ENCODE measurements at regions not wholly inside any gene's neighbourhood (a gene's known extent, or its start where the extent isn't known, plus 50 kb on each side); places are given as distances from the start of the nearest gene placed in this dataset.

- TF ChIP-seq POLR2A (IDR thresholded peaks at IDR 0.05) = no peak
- no peak for TF ChIP-seq CTCF (IDR thresholded peaks at IDR 0.05)
These were observed 516.9 kb downstream of the AMY1C start for GRCh38 chr1:104266612-104267011.
